Activated T-cell treated with anti-CD3 and anti-CD28 coated beads for 24 hours (primary cell): ENCODE measurements at regions not wholly inside any gene's neighbourhood (a gene's known extent, or its start where the extent isn't known, plus 50 kb on each side); places are given as distances from the start of the nearest gene placed in this dataset.

Experiments
- DNase-seq: peaks from one replicate; pipeline ENCODE4 v3.0.0-alpha.2; 2020; ENCODE audit warnings: low read depth

DNA sequence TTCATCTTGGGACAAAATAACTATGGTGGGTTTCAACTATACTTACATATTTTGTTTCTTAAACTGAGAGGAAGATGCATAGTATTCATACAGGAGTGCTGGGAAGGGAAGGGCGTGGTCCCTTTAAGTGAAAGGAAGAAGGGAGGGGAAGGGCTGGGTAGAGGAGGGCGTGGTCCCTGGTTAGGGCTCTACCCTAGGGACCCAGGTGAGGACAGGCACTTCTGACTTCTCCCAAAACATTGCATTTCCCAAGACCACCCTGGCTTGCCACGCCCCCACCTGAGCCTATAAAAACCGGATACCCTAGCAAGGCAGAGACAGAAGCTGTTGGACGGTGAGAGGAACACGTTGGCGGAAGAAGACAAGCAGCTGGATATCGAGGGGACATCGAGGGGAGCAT lies 157.6 kb upstream of the PLXNA4 start:
- no peak for DNase-seq

DNA sequence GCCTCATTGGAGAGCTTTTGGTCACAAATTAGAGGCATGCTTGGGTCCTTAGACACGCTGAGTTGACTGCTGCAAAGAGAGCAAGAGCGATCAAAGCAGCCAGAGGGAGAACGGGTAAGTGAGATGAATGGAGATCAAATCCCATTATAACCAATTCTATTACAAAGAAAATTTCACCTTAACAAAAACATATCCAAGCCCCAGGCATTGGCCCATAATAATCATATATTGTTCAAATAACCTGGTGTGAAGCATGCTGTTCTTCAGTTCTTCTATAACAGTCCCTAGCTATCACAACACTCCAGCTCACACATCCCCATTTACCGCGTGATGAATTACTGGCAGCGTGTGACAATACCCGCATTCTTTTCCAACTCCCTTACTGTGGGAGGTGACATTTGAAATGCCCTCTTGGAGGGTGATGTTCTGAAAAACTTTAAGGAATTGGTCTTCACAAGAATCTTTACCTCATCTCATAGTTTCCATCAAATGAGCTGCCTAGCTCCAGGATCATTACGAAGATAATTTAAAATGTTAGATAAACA lies 156.1 kb upstream of the PLXNA4 start:
- DNase-seq, result no peak

DNA sequence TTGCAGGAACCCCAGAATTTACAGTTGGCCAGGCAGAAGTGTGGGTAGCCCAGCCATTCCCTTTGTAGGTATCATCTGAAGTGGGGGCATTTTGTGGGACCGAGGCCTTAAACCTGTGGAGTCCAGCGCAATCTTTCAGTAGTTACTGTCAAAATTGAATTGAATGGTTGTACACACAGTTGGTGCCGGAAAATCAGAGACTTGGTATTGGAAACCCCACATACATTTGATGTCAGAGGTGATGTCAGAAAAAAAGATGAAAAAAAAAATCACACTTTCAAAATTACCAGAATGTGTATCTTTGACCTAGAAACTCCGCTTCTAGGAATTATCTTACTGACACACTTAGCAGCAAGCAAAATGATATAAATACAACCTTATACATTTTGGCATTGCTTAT lies 153.8 kb upstream of the PLXNA4 start:
- DNase-seq, result no peak

DNA sequence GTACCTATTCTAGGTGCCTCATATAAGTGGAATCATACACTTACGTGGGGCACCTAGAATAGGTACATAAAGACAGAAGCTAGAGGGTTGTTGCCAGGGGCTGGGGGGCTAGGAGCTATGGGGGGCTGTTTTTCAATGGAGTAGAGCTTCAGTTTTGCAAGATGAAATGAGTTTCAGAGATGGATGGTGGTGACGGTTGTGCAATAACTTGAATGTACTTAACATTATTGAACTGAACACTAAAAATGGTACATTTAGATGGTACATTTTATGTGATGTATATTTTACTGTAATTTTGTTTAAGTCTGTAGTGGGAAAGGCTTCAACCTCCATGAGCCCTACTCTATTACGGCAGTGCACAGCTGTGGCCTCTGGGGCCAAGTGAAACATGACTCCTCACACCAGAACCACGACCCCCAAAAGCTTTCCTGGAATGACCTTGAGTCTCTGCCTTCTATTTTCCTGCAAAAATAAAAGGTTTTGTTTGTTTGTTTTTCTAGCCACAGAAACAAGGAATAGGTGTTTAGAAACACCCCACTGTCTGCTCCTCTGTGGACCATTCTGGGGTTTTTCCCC lies 147.3 kb upstream of the PLXNA4 start:
- no peak for DNase-seq

DNA sequence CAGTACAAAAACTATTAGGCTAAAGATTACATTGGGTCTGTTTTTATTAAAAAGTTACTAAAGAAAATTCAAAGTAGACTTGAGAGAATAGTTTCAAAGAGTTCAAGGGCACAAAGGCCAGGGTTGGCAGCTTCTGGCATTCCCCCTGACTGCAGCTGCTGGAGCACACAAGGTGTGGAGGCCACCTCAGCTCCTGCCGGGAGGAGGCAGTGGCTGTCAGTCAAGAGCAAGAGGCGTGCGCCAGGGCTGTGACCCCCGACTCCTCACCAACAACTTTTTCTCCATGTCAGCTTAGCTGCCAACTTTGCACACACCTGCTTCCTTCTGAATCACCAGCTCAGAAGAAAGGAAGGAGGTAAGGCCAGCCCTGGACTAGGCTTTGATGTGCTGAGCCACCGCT lies 144.6 kb upstream of the PLXNA4 start:
- DNase-seq, result no peak

DNA sequence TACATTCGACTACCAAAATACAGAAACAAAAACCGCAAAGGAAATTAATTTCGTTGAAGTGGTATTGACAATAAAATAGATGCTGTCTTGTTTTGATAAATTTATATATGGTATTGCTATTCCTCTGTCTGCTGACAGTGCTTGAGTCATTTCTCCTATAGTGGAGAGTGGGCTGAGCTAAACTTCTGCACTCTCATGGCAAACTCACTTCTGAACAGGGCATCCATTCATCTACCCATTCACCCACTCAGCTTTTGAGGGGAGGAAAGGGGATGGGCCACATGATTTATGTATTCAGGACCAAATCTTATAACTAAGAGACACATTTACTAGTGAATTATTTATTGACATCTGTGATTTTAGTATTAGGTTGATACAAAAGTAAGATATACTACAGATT lies 137.6 kb upstream of the PLXNA4 start:
- DNase-seq, result no peak

DNA sequence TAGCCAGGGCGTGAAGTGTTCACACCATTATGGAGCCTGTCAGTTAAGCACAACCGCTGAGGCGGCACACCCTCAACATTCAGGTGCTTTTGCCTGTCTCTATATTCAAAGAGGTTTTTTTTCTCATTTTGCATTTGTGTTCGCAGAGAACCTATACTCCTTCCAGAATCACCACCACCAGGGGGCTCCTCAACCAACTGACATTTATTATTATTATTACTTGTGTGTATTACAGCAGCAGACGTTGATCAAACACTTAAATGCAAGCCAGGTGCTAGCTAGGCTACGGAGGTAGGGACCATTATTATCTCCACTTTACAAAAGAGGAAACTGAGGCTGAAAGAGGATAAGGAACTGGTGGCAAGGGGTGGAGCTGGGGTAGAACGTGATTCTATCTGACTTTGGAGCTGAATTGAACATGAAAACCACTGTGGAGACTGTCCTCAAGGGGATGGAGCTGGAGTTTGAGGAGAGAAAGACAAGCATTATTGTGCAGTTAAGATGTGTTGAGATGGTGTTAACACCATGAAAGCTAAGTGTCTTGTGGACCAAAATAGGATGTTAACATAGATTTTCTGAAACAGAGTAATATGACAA lies 133.8 kb upstream of the PLXNA4 start:
- DNase-seq, result no peak

DNA sequence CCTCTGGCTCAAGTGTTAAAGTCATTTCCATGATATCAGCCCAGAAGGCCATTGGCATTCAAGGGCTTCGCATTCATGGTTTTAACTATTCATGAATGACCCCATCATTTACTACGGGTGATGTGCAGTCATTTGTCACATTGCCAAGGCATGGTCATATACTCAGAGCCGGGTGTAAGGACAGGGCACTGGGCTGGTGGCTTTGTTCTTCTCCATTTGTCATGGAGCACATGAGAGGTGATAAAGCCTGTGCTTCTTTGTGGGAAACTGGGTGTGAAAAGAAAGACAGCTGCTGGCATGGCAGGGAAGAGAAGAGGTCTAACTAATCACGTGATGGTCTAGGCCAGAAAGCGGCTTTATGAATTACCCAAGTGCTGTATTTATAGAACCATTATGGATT lies 132.2 kb upstream of the PLXNA4 start:
- DNase-seq, result no peak

DNA sequence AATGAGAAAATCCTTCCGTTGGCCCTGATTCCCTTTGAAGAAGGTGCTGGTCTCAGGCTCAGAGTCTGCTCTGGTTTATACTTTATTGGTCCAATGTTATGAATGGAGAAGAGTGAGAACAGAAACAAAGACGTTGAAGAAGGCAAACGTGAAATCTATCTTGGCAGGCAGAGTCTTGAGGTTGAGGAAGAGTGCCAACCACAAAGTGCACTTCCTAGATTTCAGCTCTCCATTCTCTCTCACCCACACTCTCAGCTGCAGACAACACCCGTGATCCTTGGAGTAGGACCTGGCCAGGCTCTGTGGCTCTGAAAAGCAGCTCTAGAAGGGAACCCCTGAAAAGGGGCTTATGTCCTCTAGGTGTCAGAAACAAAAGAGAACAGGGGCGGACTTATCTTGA lies 128.9 kb upstream of the PLXNA4 start:
- no peak for DNase-seq

DNA sequence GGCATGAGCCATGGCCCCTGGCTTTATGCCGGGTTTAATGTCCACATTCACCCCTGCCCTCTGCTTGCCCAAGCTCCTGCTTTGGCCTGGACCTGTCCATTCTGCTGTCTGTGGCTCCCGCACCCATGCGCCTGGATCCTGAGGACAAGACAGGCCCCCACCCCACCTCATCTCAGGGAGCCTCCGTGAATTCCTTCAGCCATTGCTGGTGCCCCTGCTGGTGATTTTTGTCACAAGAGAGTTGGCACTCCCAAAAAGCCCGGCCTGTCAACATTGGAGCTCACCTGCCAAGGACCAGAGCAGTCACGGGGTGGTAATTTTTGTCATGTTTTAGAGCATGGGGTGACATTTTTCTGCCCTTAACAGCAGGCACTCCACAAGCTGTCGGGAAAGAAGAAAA lies 127.5 kb upstream of the PLXNA4 start:
- no peak for DNase-seq

DNA sequence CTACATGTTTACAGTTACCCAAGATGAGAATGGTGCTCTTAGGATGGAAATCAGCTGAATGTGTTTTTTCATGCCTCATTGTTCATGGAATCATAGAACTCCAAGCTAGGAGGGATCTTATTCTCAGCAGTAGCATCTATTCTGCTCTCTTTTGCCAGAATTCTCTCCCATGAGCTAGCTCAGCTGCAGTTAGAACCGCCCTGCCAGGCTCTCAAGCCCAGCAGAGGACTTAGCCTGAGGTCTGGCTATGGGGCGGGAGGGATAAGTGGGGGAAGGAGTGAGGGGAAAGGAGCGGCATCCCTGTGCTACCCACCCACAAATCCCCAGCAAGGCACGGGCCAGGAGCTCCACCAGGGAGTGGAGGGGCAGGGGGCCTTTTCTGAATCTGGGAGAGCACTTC lies 120.7 kb upstream of the PLXNA4 start:
- no peak for DNase-seq

DNA sequence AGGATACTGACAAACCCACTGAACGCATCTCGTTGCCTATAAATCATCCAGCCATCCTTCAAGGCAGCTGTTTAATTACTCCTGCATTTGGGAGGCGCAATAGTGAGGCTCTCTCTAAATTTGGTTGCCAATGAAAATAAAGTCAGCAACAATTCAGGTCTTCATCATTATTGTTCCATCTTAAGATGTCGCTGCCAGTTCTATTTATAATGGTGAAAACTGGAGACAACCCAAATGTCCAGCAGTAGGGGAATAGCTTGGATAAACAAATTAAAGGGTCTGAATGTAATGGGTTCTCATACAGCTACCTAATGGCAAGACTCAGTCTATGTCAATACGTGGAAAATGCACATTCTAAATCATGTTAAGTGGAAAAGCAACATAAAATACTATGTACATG lies 120.1 kb upstream of the PLXNA4 start:
- no peak for DNase-seq

DNA sequence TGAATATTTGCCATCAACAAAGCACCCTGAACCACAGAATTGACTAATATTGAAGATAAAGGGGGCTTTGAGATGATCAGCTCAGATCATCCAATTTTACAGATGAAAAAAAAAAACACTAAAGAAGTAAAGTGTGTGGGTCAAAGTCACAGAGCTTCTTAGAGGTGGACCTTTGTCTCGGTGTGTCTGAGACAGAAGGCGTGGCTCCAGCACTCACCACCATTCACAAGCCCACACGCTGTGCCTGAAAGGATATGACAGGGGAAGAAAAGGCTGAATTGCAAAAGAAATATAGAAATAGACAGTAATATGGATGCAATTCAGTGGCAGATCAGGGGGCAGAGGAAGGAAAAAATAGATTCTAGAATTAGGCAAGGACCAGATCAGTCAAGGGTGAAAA lies 114.9 kb upstream of the PLXNA4 start:
- DNase-seq, result no peak

DNA sequence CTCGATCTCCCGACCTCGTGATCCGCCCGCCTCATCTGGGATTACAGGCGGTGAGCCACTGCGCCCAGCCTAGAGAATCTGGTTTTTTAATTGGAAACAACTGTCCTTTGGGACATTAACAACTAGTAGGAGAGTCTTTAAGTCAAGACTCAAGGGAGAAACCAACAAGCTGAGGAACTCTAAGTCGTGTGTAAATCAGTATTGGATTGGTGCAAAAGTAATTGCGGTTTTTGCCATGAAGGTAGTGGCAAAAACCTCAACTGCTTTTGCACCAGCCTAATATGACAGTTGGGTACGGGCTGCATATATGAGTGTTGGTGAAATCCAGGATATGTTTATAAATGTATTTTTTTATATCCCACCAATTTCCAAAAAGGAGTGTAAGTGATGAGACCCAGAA lies 113.9 kb upstream of the PLXNA4 start:
- no peak for DNase-seq

DNA sequence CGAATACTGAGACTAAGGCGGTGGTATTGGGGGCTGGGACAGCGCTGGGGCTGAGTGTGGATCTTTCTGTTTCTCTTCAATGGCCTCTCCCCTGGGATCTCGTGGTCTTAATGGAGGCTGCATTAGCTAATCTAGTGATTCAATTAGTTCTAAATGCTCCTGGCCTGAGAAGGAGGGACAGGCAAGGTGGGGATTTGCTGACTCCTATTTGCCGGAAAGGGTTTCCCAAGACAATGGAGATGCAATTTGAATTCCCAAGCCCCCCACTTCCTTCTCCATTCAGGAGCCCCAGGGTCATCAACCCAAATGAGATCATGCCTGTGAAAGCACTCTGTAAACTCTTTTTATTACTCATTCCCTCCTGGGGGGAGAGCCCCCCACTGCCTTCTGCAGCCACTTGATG lies 111.7 kb upstream of the PLXNA4 start:
- DNase-seq, result no peak

DNA sequence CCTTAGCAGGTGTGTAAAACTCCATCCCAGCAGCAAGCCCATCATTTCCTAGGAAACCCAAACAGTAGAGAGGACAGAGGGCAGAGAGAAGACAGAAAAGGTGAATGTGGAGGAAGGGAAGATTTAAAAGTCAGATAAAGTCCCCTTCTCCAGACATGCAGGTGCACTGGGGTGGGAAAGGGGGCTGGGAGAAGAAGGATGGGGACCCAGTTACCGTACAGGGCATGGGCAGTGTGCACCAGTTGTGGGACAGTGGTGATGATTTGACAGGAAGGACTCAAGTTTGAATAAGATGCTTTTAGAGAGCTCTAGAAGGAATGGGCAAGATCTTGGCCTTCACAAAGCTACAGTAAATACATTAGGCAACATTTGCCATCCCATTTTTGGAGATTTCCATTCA lies 110.7 kb upstream of the PLXNA4 start:
- DNase-seq, result no peak

DNA sequence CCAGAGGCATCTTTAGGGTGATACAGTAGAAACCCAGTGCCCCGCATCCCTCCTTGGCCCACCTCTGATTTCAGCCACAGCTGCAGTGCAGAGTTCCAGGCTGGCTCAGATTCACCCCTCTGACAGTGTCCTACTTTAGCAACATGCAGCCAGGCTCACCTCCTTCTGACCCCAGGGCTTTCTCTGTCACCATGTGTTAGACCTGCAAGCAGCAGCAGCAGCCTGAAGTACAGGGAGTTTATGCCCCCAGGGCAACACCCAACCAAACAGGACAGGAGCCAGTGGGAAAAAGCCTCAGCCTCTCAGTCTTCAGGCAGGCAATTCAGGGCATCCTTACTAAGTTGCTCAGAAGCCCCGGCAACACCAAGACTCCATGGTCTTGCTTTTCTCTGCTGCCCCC lies 109.0 kb upstream of the PLXNA4 start:
- no peak for DNase-seq

DNA sequence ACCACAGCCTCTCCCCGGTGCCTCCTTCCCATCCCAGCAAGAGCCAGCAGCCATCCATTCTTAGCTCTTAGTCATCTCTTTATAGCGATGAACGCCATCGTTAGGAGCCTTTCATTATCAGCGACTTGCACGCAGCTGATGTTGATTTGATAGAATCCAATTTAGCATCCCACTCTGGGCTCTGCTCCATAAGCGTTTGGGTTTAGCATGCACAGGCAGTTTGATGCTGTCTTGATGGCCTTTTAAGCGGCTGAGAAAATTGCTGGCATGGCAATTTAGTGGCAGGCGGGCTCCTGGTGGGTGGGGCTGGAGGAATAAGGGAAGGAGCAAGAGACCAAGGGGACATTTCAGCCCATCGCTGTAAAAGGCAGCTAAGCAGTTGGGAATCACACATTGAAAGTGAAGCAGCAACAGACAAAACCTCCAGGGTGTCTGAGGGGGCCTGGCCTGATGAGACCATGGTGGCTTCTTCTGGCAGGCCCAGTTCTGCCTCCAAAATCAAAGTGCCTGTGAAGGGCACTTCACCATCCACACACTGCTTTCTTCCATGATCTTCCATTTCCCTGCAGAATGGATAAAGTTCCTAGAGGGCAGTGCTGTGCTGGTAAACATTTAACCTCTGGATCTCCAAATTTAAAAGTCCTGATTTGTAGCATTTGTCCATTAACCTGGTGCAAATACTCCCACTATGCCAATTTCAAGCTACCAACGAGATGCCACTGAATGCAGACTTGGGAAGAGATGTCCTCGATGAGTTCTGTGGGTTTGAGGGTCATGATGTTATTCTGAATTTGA lies 107.8 kb upstream of the PLXNA4 start:
- no peak for DNase-seq

DNA sequence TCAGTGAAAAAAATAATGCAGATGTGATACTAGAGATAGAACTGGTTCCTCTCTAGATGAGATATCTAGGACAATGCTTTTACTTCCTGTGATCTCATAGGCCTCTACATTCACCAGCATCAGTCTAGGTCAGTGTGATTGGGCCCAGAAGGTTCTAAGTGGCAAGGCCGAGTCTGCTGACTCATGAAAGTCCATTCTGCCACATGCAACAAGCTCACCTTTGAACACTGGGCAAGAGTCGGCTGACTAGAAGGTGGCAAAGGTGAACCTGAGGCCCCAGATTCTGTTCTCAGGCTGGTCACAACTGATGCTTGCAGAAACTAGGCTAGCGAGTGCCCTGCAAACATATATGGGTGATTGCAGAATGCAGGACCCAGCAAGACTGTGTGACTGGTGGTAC lies 105.7 kb upstream of the PLXNA4 start:
- no peak for DNase-seq

DNA sequence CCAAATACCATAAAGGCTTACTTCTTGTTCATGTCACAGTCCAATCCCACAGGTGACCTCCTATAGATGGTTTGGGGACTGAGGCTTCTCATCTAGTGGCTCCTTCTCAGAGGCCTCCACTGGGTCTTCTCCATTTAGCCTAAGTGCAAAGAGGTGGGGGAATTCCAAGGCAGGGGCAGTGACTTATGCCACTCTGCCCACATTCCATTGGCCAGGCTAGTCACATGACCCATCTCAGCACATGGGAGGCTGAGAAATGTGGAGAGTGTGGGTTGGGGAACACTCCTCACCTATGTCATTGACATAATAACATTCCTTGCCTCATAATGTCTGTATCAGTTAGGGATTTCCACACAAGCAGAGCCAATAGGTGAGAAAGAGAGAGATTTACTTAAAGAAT lies 104.3 kb upstream of the PLXNA4 start:
- no peak for DNase-seq

DNA sequence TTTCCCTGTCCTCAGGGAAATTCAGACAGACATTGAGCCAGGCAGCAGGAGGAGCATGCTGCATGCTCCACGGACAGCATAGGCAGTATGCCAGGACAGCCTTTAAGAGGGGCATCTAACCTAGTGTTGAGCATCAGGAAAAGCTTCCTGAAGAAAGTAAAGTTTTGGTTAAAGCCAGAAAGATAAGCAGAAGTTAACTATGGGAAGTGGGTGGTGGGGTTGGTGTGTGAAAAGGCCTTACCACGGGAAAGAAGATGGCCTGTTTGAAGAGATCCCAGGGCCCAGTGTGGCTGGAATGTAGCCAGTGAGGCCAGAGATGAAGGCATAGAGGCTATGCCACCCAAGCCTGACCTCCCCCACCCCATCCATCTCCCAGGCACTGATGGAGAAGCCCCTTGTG lies 102.4 kb upstream of the PLXNA4 start:
- no peak for DNase-seq

DNA sequence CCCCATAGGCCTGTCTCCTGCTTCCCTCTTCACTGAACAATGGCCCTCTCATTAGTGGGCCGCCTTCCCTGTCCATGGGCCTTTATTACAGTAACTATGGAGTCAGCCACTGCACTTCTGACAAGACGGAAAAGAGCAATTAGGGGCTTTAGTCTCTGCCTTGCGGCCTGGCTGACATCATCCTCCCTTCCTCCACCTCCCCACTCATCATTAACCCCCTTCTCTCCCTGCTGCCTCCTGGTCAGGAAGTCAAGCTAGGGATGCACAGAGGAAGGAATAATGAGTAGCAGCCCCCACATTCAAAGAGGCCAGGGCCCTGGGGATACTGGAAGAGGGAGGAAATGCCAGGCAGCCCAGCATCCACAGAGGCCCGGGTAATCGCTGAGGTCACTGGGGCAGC lies 101.6 kb upstream of the PLXNA4 start:
- DNase-seq, result no peak

DNA sequence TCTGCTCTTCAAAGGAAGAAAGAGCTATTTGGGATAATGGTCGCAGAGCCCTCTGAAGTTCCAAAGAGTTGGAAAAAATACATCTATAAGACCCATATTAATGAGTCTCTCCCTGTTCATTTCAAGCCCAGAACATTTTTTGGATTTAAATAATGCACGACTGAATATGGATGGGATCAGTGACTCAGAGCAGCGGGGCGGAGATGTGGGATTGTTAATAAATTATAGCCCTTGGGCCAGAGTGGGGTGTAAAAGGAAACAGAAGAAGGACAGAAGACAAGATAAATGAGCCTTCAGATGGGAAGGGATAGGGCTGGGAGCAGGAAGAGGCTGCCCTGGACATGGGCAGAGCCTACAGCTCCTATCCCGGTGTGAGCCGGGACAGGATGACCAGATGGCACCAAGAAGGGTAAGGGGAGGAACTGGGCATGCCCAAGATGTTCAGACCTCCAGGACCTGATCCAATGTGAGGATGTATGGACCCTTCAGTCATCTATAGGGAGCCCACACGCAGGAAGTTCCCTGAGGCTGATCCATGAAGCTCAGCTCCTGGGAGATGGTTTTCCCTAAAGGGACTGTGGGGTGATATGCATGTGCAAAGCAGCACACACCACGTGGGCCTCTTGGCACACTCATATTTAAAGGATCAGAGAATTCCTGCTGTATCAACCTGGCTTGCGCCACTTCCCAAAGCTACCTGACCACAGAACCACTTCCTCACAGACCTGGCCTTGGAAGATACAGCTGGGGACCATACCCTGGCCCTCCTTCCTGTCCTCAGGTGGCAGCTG lies 96.1 kb upstream of the PLXNA4 start:
- no peak for DNase-seq
